Activated CD4-positive, alpha-beta T cell treated with anti-CD3 and anti-CD28 coated beads, Interleukin-10, Interleukin-2, amounts not matched to agents 100 ng/mL and 50 ng/mL, durations not matched to agents 16 hours and 8 hours (primary cell): ENCODE measurements at regions not wholly inside any gene's neighbourhood (a gene's known extent, or its start where the extent isn't known, plus 50 kb on each side); places are given as distances from the start of the nearest gene placed in this dataset.

Experiments used
- DNase-seq: peaks from one replicate; pipeline ENCODE4 v3.0.0-alpha.2; 2020

DNA sequence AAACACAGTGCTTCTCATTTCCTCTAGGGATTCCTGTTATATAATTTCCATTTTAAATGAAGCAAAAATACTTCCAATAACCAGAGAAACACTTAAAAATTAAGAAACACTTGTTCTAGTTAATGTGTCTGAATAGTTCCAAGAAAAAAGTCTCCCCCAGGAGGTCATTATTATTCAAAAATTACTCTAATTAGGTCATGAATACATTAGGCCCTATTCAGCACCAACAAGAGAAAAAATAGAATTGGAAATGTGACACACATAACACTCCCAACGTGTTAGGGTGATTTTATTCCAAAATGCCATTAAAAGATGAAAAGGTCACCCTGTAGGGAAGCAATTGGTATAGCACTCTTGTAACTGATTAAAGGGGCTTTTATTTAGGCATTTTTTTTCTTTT is 382.1 kb downstream of the TUSC7 start:
- no peak for DNase-seq

DNA sequence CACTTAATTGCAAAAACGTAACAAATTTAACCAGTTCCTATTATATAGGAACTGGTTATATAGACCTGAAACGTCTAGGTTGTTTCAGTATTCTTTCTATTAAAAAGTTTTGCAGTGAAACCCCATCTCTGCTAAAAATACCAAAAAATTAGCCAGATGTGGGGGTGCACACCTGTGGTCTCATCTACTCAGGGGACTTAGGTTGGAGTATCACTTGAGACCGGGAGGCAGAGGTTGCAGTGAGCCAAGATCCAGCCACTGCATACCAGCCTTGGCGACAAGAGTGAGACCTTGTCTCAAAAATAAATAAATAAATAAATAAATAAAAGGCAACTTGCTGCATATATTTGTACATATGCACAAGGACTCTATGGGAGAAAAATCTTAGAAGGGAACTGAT is 387.0 kb downstream of the TUSC7 start:
- no peak for DNase-seq

DNA sequence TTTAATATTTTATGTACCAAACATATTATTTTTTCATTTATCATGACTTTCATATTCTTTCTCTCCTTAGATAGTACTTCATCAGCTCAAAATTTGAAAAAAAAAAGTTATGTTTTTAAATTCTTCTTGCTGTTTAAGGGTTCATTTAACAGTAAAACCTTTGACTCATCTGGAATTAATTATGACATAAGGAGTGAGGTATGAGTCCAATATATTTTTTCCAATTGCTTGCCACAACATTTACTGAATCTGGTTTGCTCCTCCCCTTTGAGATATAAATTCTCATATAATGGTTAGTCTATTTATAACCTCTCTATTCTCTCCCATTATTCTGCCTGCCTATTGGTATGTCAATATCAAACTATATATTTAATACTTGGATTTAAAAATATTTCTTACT is 387.8 kb downstream of the TUSC7 start:
- no peak for DNase-seq

DNA sequence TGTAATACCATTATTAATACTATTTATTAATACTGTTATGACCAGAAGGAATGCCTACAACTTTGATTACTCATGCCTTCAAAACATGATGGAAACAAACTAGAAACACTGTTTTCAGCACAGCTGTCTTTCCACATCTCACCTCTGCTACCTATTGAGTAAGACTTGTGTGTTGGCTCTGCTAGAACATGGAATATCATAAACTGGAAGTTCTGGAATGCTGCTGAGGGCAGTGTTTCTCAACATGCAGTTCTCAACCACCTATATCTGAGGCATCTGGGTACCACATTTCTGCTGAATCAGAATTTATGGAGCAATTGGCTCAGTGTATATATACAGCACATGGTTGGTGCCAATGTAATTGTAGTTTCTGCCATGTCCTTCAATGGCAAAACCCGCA is 392.1 kb downstream of the TUSC7 start:
- DNase-seq = no peak

DNA sequence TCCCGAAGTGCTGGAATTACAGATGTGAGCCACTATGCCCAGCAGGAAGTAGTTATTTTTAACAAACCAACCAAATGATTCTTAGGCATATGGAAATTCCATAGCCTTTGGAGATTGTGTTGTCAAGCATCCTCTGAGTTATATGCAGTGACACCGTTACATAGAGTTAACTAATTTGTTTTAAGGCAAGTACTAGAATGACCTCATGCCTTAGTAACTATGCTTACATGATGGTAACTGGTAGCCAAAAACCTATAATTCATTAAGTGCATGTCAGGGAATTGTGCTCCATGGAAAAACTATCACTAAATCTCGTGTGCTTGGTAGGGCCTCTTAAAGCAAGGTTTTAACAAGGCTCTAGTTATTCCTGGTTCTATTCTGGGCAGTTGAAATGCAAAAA is 392.8 kb downstream of the TUSC7 start:
- DNase-seq = no peak

DNA sequence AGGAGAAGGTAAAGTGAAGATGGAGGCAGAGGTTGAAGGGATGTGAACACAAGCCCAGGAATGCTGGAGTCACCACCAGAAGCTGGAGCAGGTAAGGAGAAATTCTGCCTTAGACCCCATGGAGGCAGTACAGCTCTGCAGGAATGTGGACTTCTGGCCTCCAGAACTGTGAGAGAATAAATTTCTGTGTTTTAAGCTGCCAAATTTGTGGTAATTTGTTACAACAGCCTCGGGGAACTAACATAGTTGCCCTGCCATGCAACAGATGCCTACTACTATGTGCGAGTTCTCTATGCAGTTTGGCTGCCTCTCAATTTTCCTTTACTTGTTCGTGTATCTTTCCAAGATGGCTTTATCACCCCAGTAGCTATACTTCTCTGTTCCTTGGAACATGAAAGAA is 394.1 kb downstream of the TUSC7 start:
- no peak for DNase-seq

DNA sequence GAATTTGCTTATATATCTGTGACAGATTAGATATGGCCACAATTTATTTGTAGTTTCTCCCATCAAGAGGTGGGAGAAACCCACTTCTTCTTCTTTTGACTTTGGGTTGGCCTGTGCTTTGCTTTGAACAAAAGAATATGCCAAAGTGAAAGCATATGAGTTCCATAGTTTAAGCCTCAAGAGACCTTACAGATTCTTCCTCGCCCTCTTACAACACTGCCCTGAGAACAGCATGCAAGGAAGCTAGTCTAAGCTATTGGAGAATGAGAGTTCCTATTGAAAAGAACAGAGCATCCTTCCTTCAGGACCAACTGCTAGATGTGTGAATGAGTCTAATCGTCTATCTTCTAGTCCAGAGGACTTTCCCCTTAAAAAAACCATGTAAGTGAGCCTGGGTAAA is 394.8 kb downstream of the TUSC7 start:
- no peak for DNase-seq

DNA sequence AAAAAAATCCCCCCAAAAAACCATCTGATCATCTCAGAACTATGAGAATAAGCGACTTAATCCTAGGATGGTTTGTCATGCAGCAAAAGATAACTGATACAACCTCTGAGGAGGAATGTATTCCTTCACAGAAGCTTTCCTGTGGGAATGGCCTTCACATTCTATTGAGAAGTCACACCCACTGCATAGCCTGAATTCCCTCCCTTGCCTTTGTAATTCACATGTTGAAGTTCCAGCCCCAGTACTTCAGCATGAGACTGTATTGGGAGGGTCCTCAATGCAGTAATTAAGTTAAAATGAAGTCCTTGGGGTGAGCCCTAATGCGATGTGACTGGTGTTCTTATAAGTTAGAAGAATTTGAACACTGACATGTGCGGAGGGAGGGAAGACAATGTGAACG is 395.2 kb downstream of the TUSC7 start:
- DNase-seq = no peak

DNA sequence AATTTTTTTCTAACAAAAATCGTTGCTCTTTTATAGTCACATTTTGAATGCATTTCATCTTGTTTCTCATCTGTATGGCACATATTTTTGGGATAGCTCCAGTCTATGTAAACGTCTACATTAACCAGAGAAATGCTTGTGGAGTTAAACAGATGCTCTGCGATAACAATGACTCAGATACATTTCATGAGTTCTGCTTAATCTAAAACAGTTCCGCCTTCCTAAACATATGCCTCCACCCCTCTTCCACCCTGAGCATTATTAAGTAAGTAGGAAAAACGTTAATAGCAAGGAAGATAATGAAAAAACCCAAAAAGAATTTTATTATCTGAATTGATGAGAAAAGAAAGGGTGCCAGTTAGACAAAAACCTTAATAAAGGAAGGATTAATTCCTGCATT is 396.1 kb downstream of the TUSC7 start:
- DNase-seq = no peak

DNA sequence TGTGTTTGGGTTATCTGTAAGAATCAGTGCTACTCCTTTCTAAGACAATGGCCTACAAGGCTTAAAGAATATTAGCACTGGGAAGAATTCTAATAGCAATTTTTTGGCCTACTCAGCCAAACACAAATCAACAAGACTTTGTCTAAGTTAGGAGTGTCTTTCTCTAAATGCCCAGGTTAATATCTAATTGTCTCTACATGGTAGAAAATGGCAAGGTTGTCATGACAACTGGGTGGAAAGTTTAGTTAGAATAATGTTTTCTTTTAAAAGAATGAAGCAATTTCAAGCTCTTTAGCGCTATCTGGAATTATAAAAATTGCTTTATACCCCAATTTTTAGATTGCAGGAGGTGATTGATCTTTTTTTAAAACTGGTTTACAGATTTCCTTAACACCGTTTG is 396.8 kb downstream of the TUSC7 start:
- DNase-seq = no peak

DNA sequence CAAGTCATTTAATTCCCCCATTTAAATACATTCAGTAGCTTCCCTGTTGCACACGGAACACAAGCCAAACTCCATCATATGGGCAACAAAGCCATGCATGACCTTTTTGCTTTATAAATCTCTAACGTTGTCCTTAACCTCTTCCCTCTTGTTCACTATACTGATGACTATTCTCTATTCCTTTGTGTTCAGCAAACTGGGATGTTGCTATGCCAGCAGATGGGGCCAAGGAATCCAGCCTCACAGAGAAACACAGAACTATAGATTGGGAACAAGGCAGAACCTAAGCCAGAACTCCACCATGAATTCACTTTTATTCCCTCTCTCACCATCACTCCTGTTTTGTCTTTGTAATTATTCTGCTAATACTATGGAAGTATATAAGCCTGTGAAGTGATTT is 398.4 kb downstream of the TUSC7 start:
- no peak for DNase-seq

DNA sequence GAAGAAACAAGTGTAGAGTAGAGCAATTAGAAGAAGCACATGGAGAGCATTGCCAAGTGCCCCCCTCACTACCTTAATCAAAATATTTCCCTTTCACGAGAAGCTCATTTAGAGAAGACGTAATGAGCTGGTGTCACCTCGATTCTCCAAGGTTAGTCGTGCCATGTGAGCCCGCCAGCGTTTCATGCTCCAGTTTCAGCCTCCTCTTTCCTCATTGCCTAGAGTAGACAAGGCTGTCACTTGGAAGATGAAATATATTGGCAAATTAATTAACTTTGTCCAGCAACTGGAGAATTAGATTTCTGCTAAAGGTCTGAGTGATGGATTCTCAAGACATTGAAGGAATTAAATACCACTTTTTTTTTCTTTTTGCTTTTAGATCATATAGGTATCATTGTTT is 399.6 kb downstream of the TUSC7 start:
- DNase-seq = no peak

DNA sequence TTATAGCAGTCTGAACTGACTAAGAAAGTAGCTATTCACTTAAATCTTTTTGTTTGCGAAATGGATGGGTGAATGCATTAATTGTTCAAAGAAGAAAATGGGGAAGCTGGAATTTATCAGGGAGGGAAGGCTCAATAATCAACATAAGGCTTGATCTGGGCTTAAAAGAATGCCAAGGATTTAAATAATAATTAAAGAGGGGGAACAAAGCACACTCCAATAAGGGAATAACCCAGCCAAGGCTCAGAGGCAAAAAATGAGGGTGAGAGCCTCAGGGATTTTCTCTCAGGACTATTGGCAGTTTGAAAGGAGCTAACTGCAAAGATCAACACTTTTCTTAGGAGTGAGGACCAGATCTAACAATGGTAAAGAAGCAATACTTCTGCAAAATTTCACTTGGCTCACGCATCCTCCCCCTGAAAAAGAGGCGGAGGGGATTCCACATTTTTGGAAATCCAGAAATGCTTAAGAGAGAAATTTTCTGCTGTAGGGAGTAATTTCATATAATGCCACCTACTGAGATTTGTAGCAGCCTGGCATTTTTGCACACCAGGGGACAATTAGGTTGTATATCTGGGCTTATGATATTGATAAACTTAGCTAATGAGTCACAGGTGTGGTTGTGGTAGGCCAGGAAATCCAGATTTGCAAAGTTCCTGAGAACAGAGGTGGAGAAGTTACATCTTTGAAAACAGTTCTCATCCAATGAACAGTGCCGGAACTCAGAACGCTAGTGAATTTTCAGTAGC is 405.1 kb downstream of the TUSC7 start:
- no peak for DNase-seq

DNA sequence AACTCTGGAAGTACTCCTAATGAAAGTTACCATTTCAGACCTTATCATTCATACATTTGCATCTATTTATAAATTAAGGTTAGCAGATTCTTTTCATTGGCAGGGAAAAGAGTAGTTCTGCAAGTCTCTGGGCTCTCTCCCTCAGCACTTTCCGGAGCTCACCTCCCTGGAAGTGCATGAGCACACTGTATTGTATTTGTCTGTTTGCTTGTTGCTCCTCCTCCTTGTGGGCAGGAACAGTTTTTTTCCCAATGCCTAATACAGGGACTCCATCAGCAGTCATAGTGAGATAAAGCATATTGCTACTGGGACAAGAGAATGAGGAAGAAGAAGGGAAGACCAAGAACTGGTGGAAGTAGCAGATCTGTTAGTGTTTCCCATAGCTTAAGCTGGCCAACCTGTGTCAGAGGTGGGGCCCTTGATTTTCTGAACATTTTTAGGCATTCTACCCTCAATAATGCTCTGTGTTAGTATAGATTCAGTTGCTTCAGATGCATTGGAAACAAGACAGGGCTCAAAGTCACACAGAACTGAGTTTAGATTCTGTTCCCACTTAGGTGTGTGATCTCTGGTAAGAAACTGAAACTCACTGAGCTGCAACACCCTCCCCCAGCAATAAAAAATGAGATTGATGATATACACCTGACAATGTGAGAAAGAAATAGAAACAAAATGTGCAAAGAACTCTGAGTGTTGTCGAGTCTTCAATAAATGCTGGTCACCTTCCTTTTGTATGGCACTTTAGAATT is 407.8 kb downstream of the TUSC7 start:
- no peak for DNase-seq

DNA sequence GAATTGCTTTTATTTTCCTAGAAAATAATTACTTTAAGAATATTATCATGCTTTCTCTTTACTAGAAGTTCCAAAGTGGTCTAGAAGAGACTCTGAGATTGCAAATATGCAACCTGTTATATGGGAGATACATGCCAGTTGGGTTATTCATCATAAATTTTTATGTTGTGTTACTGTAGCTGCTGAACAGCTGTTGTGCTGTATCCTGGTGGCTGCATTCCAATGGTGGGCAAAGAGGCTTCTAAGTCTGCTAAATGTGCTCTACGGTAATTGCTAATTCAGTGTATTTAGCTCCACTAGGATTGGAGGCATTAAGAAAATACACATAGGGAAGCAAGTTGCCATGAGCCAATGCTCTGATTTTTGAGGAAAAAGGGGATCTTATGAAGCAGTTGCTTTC is 409.0 kb downstream of the TUSC7 start:
- no peak for DNase-seq

DNA sequence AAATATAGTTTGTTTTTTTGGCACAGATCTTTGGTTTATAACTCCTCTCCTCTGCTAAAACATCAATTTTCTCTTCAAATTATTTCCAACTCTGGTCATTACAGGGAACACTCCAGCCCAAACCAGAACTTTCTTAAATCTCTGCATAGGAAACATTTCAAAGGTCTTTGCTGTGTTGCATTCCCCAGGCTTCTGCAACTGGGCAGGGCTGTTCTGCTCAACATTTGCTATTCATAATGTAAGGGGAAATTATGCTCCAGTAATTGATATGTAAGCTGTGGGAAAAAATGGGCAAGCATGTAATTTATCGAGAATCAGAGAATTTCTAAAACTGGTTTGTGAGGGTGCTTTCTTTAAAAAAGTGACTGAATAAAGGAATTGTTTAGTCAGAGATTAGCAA is 410.4 kb downstream of the TUSC7 start:
- DNase-seq = no peak

DNA sequence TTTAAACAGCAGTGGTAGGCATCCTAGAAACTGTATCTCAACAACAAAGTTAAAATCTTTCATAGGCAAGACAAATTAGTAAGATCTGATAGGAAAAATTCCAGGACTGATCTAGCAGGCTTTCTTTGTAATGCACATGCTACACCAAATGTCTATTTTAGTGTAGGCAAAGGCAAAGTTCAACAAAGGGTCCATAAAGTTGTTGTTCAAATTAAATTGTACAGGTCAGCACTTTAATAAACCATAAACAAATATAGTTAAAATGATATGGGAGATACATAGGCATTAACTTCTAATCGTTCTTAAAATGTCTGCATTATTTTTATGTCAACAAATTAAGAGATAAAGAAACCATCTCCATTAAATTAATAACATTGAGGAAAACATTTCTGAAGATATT is 413.0 kb downstream of the TUSC7 start:
- no peak for DNase-seq

DNA sequence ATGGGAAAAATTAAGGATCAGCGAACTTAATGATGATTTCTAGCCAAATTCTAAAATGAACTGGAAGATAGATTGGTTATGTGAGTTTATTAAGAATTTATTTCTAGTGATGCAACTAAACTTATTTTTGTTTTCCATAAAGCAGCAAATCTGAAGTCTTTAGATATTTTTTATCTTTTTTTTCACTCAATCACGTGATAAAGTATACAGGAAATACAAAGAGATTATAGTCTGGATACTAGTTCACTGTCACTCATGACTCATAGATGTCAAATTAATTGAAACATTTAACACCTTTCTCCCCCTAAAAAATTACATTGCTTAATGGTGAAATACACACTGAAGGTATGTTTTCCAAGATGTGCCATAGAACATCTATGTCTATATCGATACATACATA is 416.9 kb downstream of the TUSC7 start:
- DNase-seq = no peak

DNA sequence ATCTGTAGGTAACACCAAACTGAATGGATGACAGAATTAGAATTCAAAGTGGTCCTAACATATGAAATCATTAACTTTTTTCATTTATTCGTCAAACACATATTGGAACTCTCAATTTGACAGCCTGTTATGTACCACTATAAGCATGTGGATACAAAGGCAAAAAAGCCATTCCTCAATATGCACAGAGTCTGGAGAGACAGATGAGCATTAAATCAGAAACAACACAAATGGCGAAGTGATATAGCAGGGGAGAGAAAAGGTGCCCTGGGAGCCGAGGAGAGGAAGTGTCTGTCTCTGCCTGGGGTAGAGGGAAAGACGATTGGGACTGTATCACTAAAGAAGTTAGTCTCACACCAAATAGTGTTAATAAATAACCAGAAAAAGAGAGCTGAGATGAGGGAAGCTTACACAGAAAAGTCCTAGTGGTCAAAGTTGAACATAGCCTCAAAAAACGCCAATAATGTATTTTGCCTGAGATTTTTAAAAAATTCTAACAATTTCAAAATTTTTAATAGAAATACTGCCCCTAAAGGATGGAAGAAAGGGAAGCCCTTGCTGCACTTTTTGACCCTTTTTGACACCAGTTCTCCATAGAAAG is 417.5 kb downstream of the TUSC7 start:
- DNase-seq = no peak

DNA sequence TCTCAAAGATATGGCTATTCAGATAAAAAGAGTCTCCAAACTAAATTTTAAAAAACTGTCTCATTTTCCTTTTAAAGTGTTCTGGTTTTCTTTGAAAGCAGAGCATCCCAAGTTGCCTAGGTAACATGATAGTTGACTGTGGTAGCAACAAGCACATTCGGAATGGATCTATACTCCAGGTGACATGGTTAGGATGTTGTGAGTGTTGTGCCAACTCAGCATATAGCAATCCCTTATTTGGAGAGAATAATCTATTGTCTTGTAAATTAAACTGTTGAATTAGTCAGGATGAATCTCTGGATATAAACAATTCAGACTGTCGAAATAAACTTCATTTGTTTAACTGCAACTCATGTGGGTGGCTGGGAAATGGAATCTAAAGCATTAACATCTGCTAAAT is 418.6 kb downstream of the TUSC7 start:
- no peak for DNase-seq

DNA sequence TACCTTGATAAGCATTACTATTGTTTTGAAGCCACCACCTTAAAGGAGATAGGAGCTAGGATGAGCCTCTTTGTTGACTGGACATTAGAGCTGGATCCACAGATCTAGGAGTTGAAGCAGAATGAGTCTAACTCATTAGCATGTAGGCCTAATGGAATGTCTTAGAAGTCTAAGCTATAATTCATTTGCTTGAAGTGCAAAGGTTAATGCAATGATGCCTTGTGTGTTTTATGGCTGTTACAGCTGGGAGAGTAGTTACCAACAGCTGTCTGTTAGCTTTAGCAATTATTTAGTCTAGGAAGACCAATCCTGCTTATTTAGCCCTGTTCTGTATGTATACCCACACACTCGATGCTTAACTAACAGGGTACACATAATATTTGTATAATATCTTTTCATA is 419.3 kb downstream of the TUSC7 start:
- no peak for DNase-seq

DNA sequence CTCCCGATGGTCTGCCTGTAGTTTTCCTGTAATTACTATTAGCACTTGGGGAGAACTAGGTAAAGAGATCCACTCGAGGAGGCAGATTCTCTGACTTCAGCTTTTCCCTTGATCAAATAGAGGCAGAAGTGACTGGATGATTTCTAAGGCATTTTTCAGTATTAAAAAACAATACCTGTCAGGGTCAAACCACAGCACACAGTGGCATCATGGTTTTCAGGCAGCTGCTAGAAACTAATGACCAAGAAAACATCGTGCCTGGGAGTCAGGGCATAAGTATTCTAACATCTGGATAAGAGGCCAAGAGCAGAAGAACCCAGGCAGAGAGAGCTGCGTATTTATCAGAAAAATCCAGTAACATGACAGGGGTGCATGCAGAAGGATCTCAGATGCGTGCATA is 419.9 kb downstream of the TUSC7 start:
- no peak for DNase-seq

DNA sequence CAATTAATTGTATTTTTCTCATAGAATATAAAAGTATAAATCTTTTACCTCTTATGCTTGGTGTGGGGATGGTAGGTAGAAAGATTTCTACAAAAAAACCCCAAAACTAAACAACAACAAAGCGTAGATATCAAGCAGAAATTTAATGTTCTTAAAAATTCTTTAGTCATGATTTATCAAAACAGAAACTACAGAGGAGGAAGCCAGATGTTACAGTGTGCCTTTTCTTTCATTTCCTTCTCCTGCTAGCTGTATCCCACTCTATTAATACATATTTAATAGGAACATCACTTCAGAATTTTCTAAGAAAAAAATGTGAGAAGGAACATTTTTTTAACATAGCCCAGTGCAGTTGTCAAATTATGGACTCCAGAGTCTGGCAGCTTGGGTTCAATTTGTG is 420.6 kb downstream of the TUSC7 start:
- DNase-seq = no peak

DNA sequence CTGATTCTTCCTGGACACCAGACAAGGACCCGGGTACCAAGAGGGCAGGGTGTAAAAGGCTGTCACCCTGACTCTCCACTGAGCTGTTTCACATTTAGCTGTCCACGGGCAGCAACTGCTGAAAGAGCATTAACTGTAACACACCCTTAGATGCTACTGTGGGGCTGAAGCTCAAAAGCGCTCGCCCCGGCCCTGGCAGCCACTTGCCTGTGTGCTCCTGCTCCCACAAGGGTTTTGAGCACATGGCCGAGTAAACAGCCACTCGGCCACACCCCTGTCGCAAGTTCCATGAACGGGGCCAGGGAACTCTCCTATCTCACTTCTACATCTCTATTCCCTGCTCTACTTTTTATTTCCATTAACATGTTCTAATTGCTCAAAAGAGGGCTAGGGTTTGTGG is 421.7 kb downstream of the TUSC7 start:
- DNase-seq = no peak

DNA sequence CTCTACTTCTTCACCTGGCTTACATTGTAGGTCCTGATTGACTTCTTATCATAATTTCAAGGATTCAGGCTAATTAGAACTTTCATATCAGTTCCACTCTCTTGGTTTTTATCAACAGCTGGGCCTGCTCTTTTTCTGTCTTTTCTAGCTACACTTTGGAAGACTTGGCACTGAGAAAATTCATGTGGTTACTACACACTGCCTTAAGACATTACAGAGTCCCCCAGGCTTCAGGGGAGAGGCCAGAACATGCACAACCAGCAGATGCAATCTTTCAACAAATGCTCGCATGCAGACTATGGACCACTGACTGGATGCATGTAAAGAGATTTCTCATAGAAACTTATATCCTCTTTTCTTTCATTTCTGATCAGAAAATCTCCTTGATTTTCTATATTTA is 423.5 kb downstream of the TUSC7 start:
- no peak for DNase-seq
